ENCODE measurements at regions not wholly inside any gene's neighbourhood (a gene's known extent, or its start where the extent isn't known, plus 50 kb on each side); places are given as distances from the start of the nearest gene placed in this dataset.
"Not testable (repeated sequence)": the region's sequence is repeated elsewhere in the genome, so short reads cannot be mapped to it uniquely, and the experiment has no call there.

DNA sequence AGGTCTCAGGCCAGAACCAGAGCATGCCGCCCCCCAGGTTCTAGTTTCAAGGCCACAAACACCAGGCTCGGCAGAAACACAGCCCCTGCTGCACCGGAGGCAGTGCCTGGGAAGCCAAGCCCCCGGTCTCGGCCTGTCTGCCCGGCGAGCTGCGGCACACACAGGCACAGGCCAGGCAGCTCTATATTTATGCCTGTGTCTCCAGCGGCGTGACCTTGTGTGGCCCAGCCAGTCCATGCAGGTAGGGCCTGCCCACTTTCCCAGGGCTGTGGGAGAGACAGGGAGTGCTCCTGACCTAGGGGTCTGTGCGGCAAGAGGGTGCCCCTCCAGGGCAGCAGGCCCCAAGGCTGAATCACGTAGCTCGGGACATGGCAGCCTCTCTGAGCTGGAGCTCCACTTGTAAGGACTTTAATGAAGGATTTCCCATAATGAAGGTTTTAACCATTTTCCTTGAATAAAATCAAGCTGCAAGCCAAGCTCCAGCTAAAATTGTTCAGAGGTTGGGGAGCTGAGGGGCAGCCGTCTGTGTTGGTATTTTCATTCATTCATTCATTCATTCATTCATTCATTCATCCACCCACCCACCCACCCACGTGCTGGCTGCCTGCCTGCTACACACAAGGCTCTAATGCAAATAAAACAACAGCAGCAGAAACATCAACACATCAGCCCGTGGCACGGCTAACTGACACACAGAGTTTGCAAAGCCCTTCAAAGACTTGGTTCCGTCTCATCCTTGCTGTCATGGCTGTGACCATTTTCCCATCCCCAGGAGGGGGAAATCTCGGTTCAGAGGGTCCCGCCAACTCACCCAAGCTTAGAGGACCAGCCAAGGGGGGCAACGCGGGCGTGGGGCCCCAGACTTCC, 92.0 kb downstream of the RFLNA start:
- DNase-seq (ENCODE audit: low spot score) (no peak), FAIRE-seq (no peak)

- no peak for FAIRE-seq
Observed at GRCh38 chr12:124386059-124386458, 91.2 kb downstream of the RFLNA start.

GRCh38 chr12:124385219-124385969, 90.5 kb downstream of the RFLNA start:
- FAIRE-seq, result no peak

More at GRCh38 chr12:124386059-124386458, 91.2 kb downstream of the RFLNA start:
- DNase-seq (ENCODE audit: low spot score), result peak; percentile 53

GRCh38 chr12:124384299-124384894, 89.5 kb downstream of the RFLNA start:
- no peak for DNase-seq (ENCODE audit: low spot score)
- no peak for FAIRE-seq

More at GRCh38 chr12:124385219-124385969, 90.5 kb downstream of the RFLNA start:
- DNase-seq (ENCODE audit: low spot score), result peak; percentile 74

DNA sequence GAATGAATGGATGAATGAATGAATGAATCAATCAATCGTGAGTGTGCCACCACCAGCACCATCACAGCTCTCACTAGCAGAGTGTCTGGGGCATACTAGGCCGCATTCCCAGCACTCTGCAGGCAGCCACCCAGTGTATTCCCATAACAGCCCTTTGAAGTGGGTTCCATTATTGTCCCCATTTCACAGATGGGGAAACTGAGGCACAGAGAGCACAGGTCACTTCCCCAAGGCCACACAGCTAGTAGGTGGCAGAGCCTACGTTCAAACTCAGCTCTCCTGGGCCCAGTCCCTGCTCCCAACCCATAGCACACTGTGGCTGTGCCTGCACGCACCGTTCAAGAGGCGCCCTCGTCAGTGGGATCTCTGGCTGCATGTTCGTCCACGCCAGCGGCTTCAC, 88.1 kb downstream of the RFLNA start:
- DNase-seq (ENCODE audit: low spot score), result no peak
- no peak for FAIRE-seq

- FAIRE-seq, result no peak
- DNase-seq (ENCODE audit: low spot score), result no peak
Observed at GRCh38 chr12:124381456-124382296, 86.8 kb downstream of the RFLNA start.

- no peak for FAIRE-seq
- DNase-seq (ENCODE audit: low spot score), result no peak
Observed at GRCh38 chr12:124380796-124381455, 86.0 kb downstream of the RFLNA start.

- DNase-seq (ENCODE audit: low spot score) (peak; percentile 42), FAIRE-seq (no peak)
Observed at GRCh38 chr12:124379938-124380754, 85.3 kb downstream of the RFLNA start.

- no peak for FAIRE-seq
- DNase-seq (ENCODE audit: low spot score), result no peak
Observed at GRCh38 chr12:124379379-124379937, 84.6 kb downstream of the RFLNA start.

GRCh38 chr12:124378926-124379325, 84.0 kb downstream of the RFLNA start:
- FAIRE-seq (no peak), DNase-seq (ENCODE audit: low spot score) (no peak)

- FAIRE-seq (no peak), DNase-seq (ENCODE audit: low spot score) (no peak)
Observed at GRCh38 chr12:124377981-124378509, 83.2 kb downstream of the RFLNA start.

DNA sequence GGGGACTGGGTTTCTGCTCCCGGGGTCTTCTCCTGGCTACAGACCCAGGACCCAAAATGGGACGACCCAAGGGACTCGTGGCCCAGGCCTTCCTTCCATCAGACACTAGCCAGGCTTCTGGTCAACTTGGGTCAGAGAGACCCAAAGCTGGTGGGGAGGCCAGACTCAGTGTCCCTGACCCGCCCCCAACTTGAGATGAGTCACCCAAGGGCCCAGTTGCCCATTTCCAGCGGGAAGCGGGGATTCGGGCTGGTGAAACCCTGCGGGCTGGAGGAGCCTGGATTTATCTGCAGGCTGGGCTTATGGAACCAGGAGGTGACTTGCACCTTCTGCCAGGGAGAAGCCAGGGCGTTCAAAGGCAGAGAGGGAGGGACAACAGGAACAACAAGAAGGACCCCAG, 81.5 kb downstream of the RFLNA start:
- no peak for FAIRE-seq

DNA sequence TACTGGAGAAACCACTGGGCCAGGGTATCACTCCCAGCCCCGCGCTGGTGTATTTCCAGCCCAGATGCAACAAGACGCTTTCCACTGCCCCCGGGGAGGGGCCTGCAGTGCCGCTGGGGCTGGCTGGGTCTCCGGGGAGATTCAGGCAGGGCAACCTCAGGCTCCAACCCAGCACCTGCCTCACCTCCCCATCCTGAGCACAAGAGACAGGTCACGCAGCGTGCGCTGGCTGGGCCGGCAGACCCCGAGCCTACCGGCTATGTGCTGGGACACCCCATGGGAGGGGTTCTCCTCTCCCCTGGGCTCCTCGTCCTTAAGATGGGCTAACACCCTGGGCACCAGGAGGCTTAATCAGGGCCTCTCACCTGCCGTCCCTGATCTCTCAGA, 80.9 kb downstream of the RFLNA start:
- DNase-seq (ENCODE audit: low spot score) (no peak), FAIRE-seq (no peak)

More for the DNA sequence above, 81.5 kb downstream of the RFLNA start:
- DNase-seq (ENCODE audit: low spot score), result no peak

- no peak for DNase-seq (ENCODE audit: low spot score)
- no peak for FAIRE-seq
Observed at GRCh38 chr12:124375141-124375788, 80.4 kb downstream of the RFLNA start.

DNA sequence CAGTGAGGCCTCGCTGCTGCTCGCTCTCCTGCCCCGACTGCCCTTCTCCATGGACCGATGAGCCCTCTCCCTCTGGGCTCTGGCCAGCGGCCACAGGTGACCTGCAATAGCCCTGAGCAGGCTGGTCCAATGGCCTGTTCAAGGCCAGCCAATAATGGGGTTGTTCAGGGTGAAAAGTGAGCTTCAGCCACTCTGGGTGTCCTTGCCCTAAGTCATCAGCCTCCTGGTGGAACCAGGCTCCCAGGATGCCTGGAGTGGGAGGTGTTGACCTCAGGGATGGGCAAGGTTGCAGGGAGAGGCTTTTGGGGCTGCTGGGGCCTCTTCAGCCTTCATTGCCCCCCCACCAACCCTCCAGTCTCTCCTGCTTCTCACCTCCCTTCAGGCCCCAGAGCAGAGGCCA, 79.7 kb downstream of the RFLNA start:
- FAIRE-seq (no peak), DNase-seq (ENCODE audit: low spot score) (no peak)

DNA sequence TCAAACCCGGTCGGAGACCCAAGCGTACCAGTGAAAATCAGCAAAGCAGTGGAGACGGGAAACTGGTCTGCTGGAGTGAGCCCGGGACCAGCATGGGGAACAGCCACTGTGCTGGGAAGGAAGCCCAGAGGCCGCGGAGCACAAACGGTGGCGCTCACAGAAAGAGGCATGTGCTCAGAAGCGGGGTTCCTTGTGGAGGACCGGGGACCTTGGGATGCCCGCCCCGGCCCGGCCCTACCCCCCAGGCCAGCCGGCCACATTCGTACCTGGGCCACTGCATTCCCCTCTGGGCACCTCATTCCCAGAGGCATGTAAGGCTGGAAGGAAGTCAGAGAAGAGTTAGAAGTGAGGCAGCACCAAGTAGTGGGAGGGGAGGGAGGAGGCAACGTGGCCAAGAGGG, 79.3 kb downstream of the RFLNA start:
- FAIRE-seq, result no peak
- no peak for DNase-seq (ENCODE audit: low spot score)

GRCh38 chr12:124373701-124374100, 78.8 kb downstream of the RFLNA start:
- DNase-seq (ENCODE audit: low spot score); FAIRE-seq: not testable (repeated sequence)

- FAIRE-seq, result no peak
- no peak for DNase-seq (ENCODE audit: low spot score)
Observed at GRCh38 chr12:124372831-124373230, 77.9 kb downstream of the RFLNA start.

Data from RCC 7860 (cell line).